ENCODE measurements at regions not wholly inside any gene's neighbourhood (a gene's known extent, or its start where the extent isn't known, plus 50 kb on each side); places are given as distances from the start of the nearest gene placed in this dataset.
"Not testable (repeated sequence)": the region's sequence is repeated elsewhere in the genome, so short reads cannot be mapped to it uniquely, and the experiment has no call there.

DNA sequence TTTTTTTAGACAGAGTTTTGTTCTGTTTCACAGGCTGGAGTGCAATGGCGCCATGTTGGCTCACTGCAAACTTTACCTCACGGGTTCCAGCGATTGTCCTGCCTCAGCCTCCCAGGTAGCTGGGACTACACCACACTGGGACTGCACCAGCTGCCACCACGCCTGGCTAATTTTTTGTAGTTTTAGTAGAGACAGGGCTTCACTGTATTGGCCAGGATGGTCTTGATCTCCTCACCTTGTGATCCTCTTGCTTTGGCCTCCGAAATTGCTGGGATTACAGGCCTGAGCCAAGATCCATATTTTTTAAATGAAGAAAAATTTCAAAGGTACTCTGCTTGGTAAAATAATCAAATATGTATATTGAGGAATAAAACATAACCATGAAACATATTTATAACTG is 195.8 kb upstream of the TPTE start:
- peak; percentile 83 for DNase-seq (ENCODE audit: low read depth)

DNA sequence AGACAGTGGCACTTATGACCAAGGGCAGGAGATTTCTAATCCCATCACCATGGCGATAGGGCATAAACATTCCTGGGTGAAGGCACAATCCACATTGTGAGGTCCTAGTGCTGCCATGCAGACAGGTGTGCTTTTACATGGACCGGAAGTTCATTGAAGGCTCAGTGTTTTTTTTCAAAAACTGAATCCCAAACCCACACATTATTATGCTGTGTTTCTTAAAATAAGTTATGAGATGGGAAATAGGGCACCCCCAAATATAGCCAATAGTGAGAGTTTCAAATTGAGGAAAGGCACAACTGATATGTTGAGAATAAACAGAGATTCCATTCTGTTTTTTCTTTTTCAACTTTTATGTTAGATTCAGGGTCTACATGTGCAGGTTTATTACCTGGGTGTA is 195.2 kb upstream of the TPTE start:
- not testable (repeated sequence) for DNase-seq (ENCODE audit: low read depth)

DNA sequence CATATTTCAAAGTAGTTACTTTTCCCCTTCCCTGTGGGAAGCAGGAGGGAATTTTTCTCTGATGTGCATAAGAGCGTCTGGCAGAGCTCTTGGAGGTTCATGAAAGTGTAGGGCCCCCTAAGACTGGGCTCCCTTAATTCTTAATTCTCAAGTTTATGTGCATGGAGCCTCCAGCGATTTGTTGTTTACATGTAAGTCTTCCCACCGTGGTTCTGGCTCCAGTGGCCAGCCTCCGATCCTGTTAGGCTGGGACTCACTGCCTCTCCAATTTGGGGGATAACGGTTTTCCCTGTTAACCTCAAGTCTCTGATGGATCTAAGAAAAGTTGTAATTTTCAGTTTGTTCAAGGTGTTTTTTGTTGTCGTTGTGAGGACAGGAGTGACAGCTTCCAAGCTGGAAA is 192.7 kb upstream of the TPTE start:
- DNase-seq (ENCODE audit: low read depth): not testable (repeated sequence)

DNA sequence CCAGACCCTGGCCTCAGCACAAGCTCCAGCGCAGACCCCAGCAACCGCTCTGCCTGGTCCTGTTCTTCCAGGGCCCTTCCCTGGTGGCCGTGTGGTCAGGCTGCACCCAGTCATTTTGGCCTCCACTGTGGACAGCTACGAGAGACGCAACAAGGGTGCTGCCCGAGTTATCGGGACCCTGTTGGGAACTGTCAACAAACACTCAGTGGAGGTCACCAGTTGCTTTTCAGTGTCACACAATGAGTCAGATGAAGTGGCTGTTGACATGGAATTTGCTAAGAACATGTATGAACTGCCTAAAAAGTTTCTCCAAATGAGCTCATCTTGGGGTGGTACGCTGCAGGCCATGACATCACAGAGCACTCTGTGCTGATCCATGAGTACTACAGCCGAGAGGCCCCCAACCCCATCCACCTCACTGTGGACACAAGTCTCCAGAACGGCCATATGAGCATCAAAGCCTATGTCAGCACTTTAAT is 190.7 kb upstream of the TPTE start:
- not testable (repeated sequence) for DNase-seq (ENCODE audit: low read depth)

DNA sequence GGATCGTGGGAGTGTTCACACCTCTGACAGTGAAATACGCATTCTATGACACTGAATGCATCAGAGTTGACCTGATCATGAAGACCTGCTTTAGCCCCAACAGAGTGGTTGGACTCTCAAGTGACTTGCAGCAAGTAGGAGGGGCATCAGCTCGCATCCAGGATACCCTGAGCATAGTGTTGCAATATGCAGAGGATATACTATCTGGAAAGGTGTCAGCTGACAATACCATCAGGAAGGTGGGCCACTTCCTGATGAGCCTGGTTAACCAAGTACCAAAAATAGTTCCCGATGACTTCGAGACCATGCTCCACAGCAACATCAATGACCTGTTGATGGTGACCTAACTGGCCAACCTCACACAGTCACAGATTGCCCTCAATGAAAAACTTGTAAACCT is 190.2 kb upstream of the TPTE start:
- not testable (repeated sequence) for DNase-seq (ENCODE audit: low read depth)

DNA sequence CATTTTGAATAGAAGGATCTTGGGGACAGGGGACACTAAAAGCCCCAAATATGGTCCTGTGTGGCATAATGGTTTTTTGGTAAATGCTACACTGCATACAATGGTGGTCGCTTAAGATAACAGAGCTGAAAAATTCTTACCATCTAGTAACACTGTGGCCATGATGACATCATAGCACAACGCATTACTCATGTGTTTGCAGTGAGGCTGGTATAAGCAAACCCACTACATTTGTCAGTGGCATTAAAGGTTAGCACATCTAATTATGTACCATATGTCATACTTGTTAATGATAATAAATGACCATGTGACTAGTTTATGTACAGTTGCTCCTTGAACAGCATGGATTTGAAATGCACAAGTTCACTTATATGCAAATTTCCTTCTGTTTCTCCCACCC is 188.4 kb upstream of the TPTE start:
- not testable (repeated sequence) for DNase-seq (ENCODE audit: low read depth)

DNA sequence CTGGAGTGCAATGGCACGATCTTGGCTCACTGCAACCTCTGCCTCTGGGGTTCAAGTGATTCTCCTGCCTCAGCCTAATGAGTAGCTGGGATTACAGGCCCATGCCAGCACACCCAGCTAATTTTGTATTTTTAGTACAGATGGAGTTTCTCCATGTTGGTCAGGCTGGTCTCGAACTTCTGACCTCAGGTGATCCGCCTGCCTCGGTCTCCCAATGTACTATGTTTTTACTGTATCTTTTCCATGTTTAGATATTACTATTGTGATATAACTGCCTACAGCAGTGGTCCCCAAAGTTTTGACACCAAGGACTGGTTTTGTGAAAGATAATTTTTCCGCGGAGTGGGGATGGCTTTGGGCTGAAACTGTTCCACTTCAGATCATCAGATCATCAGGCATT is 187.0 kb upstream of the TPTE start:
- DNase-seq (ENCODE audit: low read depth): not testable (repeated sequence)

DNA sequence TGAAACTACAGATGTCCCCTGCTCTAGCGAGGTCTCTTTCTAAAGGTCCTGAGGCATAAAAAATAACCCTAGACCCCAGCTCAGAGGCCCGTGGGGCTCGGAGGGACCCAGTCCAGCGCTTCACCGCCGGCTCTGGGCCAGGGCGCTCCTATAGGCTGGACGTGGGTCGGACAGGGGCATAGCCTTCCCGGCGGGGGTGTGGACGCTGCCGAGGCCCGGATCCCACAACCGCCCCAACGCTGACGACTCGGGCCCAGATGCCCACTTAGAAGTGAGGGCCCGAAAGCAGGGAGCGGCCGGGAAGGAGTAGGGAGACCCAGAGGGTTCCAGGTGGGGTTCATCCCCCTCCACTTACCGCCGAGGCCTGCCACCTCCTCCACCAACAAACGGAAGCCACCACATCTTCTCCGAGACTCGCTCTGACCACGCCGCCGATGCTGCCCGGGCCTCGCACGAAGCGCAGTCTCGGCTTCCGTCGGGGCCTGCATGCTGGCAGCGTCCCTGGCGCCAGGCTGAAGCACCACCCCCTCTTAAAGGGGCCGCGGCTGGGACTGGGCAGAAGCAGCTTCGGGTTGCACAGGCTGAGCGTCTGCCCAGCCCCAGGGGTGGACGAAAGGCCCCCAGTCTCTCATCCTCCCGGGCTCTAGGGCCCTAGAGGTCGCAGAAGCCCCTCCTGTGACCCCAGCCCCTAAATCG is 179.0 kb upstream of the TPTE start:
- not testable (repeated sequence) for DNase-seq (ENCODE audit: low read depth)

DNA sequence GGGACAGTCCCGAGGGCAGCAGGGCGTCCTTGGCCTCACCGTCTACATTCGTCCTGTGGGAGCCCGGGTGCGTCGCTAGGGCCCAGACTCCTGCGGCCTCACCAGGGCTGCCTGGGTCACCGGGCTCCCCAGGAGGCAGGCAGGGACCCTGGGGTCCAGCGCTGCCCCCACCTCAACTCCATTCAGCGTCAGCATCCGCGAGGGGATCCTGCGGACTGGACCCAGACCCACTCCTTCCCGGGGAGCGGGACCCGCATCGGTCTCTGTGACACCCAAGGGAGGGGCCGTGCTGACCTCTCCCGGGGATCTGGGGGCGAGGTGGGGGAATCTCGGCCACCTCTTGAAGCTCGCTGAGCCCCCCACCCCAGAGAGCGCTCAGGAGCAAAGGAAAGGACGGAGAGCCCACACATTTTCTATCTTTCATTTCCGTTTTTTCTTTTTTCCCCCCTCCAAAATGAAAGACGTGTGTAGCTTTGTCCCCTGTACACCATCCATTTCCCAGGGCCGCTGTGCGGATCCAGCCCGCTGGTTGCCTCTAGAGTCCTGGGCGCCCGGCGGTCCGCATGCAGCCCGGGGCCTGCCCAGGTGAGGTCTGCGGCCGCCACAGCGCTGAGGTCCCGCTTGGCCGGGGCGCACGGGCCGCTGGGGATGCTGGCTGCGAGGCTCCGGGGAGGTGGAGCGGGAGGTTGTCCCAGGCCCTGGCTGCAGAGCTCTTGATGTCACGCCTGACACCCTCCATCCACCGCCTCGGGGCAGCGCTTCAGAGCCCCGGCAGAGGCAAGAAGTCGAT is 178.0 kb upstream of the TPTE start:
- DNase-seq (ENCODE audit: low read depth): not testable (repeated sequence)

DNA sequence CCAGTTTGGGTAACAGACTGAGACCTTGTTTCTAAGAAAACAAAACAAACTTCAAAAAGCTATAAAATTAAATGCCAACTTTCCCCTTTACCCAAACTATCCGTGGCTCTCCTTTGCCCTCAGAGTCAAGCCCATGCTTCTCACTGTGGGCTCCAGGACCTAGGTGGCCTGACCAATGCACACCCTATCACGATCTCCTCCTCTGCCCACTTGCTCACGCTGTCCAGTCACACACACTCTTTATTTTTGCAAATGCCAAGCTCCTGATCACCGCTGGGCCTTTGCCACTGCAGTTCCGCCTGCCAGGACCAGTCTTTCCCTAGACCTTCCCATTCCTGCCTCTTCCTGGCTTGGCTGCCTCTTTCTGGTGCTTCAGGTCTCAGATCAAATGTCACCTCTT is 177.1 kb upstream of the TPTE start:
- DNase-seq (ENCODE audit: low read depth): not testable (repeated sequence)

DNA sequence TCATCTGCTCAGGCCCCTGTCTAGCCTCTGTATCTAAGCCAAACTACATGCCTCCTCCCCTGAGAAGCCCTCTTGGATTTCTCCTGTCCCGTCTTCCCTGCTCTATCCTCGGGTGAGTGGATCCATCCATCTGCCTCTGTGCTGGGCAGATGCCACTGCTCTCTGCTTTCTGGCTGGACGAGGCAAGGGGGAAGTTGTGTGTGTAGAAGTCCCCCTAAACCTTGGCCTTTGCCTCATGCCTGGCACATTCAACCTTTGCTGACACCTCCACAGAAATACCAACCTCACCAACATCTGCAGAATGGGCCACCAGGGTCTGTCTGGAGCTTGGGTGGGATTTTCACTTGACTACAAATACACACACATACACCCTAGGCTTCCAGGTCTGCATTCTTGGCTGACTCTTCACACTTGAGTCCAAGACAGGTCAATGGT is 176.2 kb upstream of the TPTE start:
- DNase-seq (ENCODE audit: low read depth): not testable (repeated sequence)

DNA sequence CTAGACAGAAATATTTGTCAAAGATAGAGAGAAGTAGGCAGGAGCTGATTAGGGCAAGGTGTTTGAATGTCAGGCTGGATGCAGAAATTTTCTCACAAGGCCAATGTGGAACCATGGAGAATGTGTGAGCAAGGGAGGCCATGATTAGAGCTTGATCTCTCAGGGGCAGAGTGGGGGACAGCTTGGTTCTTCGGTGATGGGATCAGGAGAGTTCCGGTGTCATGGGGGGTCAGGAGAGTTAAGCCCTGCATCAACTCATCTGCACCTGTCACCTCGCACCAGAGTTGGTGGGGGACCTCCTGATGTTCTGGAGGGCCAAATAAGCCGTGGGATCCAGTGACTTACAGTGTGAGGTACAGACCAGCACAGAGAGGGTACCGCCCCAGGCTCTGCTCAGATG is 175.1 kb upstream of the TPTE start:
- not testable (repeated sequence) for DNase-seq (ENCODE audit: low read depth)

DNA sequence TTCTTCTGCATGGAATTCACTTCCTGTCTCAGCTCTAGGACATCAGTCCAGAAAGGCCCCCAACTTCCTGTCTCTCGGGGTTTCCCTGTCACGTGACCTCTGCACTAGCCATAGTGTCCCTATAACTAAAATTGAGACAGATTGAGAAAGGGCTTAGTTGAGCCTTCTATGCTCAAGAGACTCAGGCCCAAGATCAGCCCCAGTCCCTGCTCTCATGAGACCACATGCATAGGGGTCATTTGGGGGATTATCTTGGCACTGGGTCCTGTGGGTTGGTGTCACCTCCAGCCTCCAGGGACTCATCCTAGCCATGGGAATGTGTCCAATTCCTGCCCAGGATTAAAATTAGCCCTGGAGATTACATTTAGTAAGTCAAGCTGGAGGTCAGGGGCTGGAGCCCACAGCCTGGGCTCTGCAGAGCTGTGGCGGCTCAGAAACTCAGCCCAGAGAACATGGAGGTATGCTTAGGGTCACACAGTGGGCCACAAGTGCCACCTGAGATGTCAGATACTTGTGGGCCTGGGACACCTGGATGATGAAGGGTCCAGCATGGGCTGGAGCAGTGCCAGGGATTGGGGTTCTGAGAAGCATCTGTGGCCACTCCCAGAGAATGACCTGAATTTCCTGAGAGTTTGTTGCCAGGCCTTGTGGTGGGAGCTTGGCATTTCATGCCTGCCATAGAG is 174.3 kb upstream of the TPTE start:
- DNase-seq (ENCODE audit: low read depth): not testable (repeated sequence)

DNA sequence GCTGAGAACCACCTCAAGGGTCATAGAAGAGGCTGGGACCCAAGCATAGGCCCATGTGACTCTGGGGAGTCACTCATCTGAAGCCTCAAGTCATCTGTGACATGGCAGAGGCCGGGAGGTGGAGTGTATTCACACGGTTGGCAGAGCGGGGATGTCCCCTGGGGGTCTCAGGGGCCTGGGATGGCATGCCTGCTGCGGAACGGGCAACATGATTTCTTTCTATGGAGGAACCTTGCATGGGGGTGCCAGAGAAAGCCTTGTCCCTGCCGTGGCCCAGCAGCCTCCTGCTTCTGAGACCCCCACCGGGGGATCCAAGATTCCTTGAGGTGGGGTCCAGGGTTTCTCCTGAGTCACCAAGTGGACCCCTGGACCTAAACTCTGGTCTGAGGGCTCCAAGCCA is 173.7 kb upstream of the TPTE start:
- not testable (repeated sequence) for DNase-seq (ENCODE audit: low read depth)

DNA sequence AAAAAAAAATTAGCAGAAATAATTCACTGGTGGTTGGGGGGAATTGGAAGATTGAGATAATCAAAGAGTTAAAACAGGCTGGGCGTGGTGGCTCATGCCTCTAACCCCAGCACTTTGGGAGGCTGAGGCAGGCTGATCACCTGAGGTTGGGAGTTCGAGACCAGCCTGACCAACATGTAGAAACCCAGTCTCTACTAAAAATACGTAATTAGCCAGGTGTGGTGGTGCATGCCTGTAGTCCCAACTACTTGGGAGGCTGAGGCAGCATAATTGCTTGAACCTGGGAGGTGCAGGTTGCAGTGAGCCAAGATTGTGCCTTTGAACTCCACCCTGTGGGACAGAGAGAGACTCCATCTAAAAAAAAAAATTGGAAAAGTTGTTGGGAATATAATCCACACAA is 173.2 kb upstream of the TPTE start:
- DNase-seq (ENCODE audit: low read depth): not testable (repeated sequence)

DNA sequence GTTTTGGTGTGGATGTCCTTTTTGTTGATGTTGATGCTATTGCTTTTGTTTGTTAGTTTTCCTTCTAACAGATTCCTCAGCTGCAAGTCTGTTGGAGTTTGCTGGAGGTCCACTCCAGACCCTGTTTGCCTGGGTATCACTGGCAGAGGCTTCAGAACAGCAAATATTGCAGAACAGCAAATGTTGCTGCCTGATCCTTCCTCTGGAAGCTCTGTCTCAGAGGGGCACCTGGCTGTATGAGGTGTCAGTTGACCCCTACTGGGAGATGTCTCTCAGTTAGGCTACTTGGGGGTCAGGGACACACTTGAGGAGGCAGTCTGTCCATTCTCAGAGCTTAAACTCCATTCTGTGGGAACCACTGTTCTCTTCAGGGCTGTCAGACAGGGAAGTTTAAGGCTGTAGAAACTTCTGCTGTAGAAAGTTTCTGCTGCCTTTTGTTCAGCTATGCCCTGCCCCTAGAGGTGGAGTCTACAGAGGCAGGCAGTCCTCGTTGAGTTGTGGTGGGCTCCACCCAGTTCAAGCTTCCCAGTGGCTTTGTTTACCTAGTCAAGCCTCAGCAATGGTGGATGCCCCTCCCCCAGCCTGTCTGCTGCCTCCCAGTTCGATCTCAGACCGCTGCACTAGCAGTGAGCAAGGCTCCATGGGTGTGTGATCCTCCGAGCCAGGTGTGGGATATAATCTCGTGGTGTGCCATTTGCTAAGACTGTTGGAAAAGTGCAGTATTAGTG is 166.4 kb upstream of the TPTE start:
- not testable (repeated sequence) for DNase-seq (ENCODE audit: low read depth)

DNA sequence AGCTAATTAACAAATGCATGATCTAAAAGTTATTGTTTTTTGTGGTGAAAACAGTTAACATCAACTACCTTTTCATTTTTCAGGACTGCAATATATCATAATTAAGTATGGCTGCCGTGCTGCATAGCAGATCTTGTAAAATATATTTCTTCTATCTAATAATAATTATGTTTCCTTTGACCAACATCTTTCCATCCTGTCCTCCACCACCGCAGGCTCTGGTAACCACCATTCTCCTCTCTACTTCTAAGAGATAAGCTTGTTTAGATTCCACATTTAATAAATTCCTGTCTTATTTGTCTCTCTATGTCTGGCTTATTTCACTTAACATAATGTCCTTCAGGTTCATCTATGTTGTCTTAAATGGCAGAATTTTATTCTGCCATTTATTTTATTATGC is 162.3 kb upstream of the TPTE start:
- DNase-seq (ENCODE audit: low read depth): not testable (repeated sequence)

DNA sequence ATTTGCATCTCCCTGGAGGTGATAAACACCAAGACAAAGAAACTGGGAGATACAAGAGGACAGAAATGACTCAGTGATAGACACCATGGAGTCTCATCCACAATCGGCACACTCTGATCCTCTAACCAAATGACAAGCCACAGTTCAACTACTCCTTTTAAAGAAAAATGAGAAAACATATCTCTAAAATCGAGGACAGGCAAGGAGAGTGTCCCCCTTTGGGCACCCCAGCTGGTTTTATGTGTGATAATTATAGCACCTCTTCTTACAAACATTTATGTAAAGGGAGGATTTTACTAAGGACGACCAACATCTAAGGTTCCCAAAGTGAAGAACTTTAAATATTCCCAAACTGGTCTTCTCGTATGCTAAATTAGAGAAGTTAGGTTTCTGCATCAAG is 161.5 kb upstream of the TPTE start:
- DNase-seq (ENCODE audit: low read depth): not testable (repeated sequence)

DNA sequence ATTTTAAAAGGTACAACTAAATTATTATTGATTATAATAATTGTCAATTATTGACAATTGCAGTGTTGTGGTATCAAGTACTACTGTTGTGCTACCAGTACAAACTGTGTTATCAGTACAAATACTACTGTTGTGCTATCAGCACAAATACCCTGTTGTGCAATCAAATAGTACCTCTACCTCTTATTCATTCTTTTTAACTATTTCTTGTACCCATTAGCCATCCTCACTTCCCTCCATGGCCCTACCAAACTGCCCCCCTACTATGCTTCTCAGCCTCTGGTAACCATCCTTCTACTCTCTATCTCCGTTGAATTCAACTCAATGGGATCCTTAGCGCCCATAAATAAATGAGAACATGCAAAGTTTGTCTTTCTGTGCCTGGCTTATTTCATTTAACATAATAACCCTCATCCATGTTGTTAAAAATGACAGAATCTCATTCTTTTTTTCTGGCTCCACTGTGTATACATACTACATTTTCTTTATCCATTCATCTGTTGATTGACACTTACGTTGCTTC is 160.1 kb upstream of the TPTE start:
- DNase-seq (ENCODE audit: low read depth): not testable (repeated sequence)

DNA sequence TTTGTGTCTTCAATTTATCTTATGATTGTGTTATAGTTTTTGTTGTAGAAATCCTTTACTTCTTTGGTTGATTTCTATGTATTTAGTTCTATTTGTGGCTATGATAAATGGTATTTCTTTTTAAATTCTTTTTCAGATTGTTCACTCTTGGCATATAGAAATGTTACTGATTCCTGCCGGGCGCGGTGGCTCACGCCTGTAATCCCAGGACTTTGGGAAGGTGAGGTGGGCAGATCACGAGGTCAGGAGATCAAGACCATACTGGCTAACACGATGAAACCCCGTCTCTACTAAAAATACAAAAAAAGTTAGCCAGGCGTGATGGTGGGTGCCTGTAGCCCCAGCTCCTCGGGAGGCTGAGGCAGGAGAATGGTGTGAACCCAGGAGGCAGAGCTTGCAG is 158.6 kb upstream of the TPTE start:
- not testable (repeated sequence) for DNase-seq (ENCODE audit: low read depth)

DNA sequence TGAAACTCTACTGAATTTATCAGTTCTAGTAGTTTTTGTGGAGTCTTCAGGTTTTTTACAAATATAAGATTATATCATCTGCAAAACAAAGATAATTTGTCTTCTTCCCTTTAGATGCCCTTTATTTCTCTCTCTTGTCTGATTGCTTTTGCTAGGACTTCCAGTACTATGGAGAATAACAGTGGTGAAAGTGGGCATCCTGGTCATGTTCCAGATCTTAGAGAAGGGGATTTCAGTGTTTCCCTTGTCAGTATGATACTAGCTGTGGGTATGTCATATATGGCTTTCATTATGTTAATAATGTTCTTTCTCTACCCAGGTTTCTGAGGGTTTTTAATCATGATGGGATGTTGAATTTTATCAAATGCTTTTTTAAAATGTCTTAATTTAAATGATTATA is 158.1 kb upstream of the TPTE start:
- DNase-seq (ENCODE audit: low read depth): not testable (repeated sequence)

DNA sequence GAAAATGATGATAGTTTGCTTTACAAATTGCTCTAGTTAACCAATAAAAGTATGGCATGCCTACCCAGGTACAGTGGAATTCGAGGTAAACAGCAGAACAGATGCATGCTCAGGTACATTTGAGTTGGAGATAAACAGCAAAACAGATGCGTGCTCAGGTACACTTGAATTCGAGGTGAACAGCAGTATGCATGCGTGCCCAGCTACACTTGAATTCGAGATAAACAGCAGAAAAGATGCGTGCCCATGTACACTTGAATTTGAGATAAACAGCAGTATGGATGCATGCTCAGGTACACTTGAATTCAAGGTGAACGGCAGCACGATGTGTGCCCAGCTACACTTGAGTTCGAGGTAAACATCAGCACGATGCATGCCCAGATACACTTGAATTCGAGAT is 155.2 kb upstream of the TPTE start:
- not testable (repeated sequence) for DNase-seq (ENCODE audit: low read depth)
